ENCODE measurements at regions not wholly inside any gene's neighbourhood (a gene's known extent, or its start where the extent isn't known, plus 50 kb on each side); places are given as distances from the start of the nearest gene placed in this dataset.

GRCh38 chr18:67068608-67069007 lies 447.9 kb downstream of the DSEL start:
- intact Hi-C loops (cut with micrococcal nuclease) = no loop called here
- H3K4me3 Mint-ChIP-seq = no peak overlapping the region
- H3K36me3 Mint-ChIP-seq (ENCODE audit: low read depth) = no peaks in the 10 kb centered on the region

GRCh38 chr18:67047334-67047733 lies 443.4 kb upstream of the CDH19 start:
- peaks cover 3% of the 10 kb centered on the region for H3K9me3 Mint-ChIP-seq
- no peak for DNase-seq (ENCODE audit: low spot score)
- H3K4me3 Mint-ChIP-seq = no peak overlapping the region
- intact Hi-C loops (cut with micrococcal nuclease) = no loop called here
- H3K27me3 Mint-ChIP-seq (ENCODE audit: insufficient read depth) = no peaks in the 10 kb centered on the region
- no peaks in the 10 kb centered on the region for H3K4me1 Mint-ChIP-seq (ENCODE audit: low read depth)
- no peaks in the 10 kb centered on the region for H3K36me3 Mint-ChIP-seq (ENCODE audit: low read depth)
- H3K27ac Mint-ChIP-seq = no peak overlapping the region

More at GRCh38 chr18:67068608-67069007, 447.9 kb downstream of the DSEL start:
- Mint-ChIP-seq H3K27me3 (ENCODE audit: insufficient read depth) (no peaks in the 10 kb centered on the region), H3K9me3 (no peaks in the 10 kb centered on the region), H3K4me1 (ENCODE audit: low read depth) (no peaks in the 10 kb centered on the region), H3K27ac (no peak overlapping the region)
- DNase-seq (ENCODE audit: low spot score) = no peak

- Mint-ChIP-seq H3K4me3 (no peak overlapping the region), H3K27ac (no peak overlapping the region), H3K9me3 (peaks cover 3% of the 10 kb centered on the region), H3K4me1 (ENCODE audit: low read depth) (no peaks in the 10 kb centered on the region), H3K36me3 (ENCODE audit: low read depth) (no peaks in the 10 kb centered on the region), H3K27me3 (ENCODE audit: insufficient read depth) (no peaks in the 10 kb centered on the region)
- intact Hi-C loops (cut with micrococcal nuclease) = no loop called here
- no peak for DNase-seq (ENCODE audit: low spot score)
These were observed 439.4 kb upstream of the CDH19 start for GRCh38 chr18:67043276-67043675.

- no peak overlapping the region for H3K4me3 Mint-ChIP-seq
- H3K9me3 Mint-ChIP-seq = no peaks in the 10 kb centered on the region
- no peaks in the 10 kb centered on the region for H3K27me3 Mint-ChIP-seq (ENCODE audit: insufficient read depth)
- no peak for DNase-seq (ENCODE audit: low spot score)
- no peak overlapping the region for H3K27ac Mint-ChIP-seq
- intact Hi-C loops (cut with micrococcal nuclease) = no loop called here
- no peaks in the 10 kb centered on the region for H3K36me3 Mint-ChIP-seq (ENCODE audit: low read depth)
- no peaks in the 10 kb centered on the region for H3K4me1 Mint-ChIP-seq (ENCODE audit: low read depth)
These were observed 437.4 kb upstream of the CDH19 start for GRCh38 chr18:67041334-67041733.

GRCh38 chr18:67035026-67035425 lies 431.1 kb upstream of the CDH19 start:
- Mint-ChIP-seq H3K27ac (no peak overlapping the region), H3K27me3 (ENCODE audit: insufficient read depth) (no peaks in the 10 kb centered on the region), H3K4me1 (ENCODE audit: low read depth) (no peaks in the 10 kb centered on the region), H3K4me3 (no peak overlapping the region), H3K36me3 (ENCODE audit: low read depth) (no peaks in the 10 kb centered on the region), H3K9me3 (peaks cover 3% of the 10 kb centered on the region)
- DNase-seq (ENCODE audit: low spot score) = no peak
- intact Hi-C loops (cut with micrococcal nuclease) = no loop called here

GRCh38 chr18:67023059-67023458 lies 419.2 kb upstream of the CDH19 start:
- Mint-ChIP-seq H3K27ac (no peak overlapping the region), H3K4me1 (ENCODE audit: low read depth) (no peaks in the 10 kb centered on the region), H3K36me3 (ENCODE audit: low read depth) (no peaks in the 10 kb centered on the region), H3K9me3 (no peaks in the 10 kb centered on the region), H3K4me3 (no peak overlapping the region), H3K27me3 (ENCODE audit: insufficient read depth) (no peaks in the 10 kb centered on the region)
- DNase-seq (ENCODE audit: low spot score) = no peak
- intact Hi-C loops (cut with micrococcal nuclease) = no loop called here

GRCh38 chr18:67010919-67011318 lies 407.0 kb upstream of the CDH19 start:
- H3K9me3 Mint-ChIP-seq = no peaks in the 10 kb centered on the region
- intact Hi-C loops (cut with micrococcal nuclease) = no loop called here
- no peaks in the 10 kb centered on the region for H3K4me1 Mint-ChIP-seq (ENCODE audit: low read depth)
- no peak for DNase-seq (ENCODE audit: low spot score)
- no peak overlapping the region for H3K27ac Mint-ChIP-seq
- no peaks in the 10 kb centered on the region for H3K36me3 Mint-ChIP-seq (ENCODE audit: low read depth)
- no peak overlapping the region for H3K4me3 Mint-ChIP-seq
- H3K27me3 Mint-ChIP-seq (ENCODE audit: insufficient read depth) = no peaks in the 10 kb centered on the region

GRCh38 chr18:67007999-67008398 lies 404.1 kb upstream of the CDH19 start:
- no peaks in the 10 kb centered on the region for H3K27me3 Mint-ChIP-seq (ENCODE audit: insufficient read depth)
- H3K4me1 Mint-ChIP-seq (ENCODE audit: low read depth) = no peaks in the 10 kb centered on the region
- no peak overlapping the region for H3K27ac Mint-ChIP-seq
- H3K9me3 Mint-ChIP-seq = no peaks in the 10 kb centered on the region
- intact Hi-C loops (cut with micrococcal nuclease) = no loop called here
- no peaks in the 10 kb centered on the region for H3K36me3 Mint-ChIP-seq (ENCODE audit: low read depth)
- no peak overlapping the region for H3K4me3 Mint-ChIP-seq
- DNase-seq (ENCODE audit: low spot score) = no peak

GRCh38 chr18:67007085-67007484 lies 403.2 kb upstream of the CDH19 start:
- no peaks in the 10 kb centered on the region for H3K4me1 Mint-ChIP-seq (ENCODE audit: low read depth)
- H3K27ac Mint-ChIP-seq = no peak overlapping the region
- no peaks in the 10 kb centered on the region for H3K36me3 Mint-ChIP-seq (ENCODE audit: low read depth)
- intact Hi-C loops (cut with micrococcal nuclease) = no loop called here
- no peak for DNase-seq (ENCODE audit: low spot score)
- no peak overlapping the region for H3K4me3 Mint-ChIP-seq
- no peaks in the 10 kb centered on the region for H3K27me3 Mint-ChIP-seq (ENCODE audit: insufficient read depth)
- no peaks in the 10 kb centered on the region for H3K9me3 Mint-ChIP-seq

GRCh38 chr18:67001052-67001451 lies 397.2 kb upstream of the CDH19 start:
- no peaks in the 10 kb centered on the region for H3K36me3 Mint-ChIP-seq (ENCODE audit: low read depth)
- no peaks in the 10 kb centered on the region for H3K9me3 Mint-ChIP-seq
- H3K27ac Mint-ChIP-seq = no peak overlapping the region
- no peak overlapping the region for H3K4me3 Mint-ChIP-seq
- H3K4me1 Mint-ChIP-seq (ENCODE audit: low read depth) = no peaks in the 10 kb centered on the region
- intact Hi-C loops (cut with micrococcal nuclease) = no loop called here
- H3K27me3 Mint-ChIP-seq (ENCODE audit: insufficient read depth) = no peaks in the 10 kb centered on the region
- no peak for DNase-seq (ENCODE audit: low spot score)

- intact Hi-C loops (cut with micrococcal nuclease) = no loop called here
- Mint-ChIP-seq H3K4me1 (ENCODE audit: low read depth) (no peaks in the 10 kb centered on the region), H3K27ac (no peak overlapping the region), H3K36me3 (ENCODE audit: low read depth) (no peaks in the 10 kb centered on the region), H3K27me3 (ENCODE audit: insufficient read depth) (no peaks in the 10 kb centered on the region), H3K9me3 (peaks cover 7% of the 10 kb centered on the region), H3K4me3 (no peak overlapping the region)
- DNase-seq (ENCODE audit: low spot score) = no peak
These were observed 395.1 kb upstream of the CDH19 start for GRCh38 chr18:66999003-66999402.

- H3K9me3 Mint-ChIP-seq = peaks cover 7% of the 10 kb centered on the region
- no peak overlapping the region for H3K27ac Mint-ChIP-seq
- no peak overlapping the region for H3K4me3 Mint-ChIP-seq
These were observed 391.4 kb upstream of the CDH19 start for GRCh38 chr18:66995270-66995669.

GRCh38 chr18:66994790-66995189 lies 390.9 kb upstream of the CDH19 start:
- intact Hi-C loops (cut with micrococcal nuclease) = no loop called here

More at GRCh38 chr18:66995270-66995669, 391.4 kb upstream of the CDH19 start:
- Mint-ChIP-seq H3K36me3 (ENCODE audit: low read depth) (no peaks in the 10 kb centered on the region), H3K27me3 (ENCODE audit: insufficient read depth) (no peaks in the 10 kb centered on the region), H3K4me1 (ENCODE audit: low read depth) (no peaks in the 10 kb centered on the region)
- intact Hi-C loops (cut with micrococcal nuclease) = no loop called here
- DNase-seq (ENCODE audit: low spot score) = no peak

GRCh38 chr18:66993492-66993891 lies 389.6 kb upstream of the CDH19 start:
- Mint-ChIP-seq H3K36me3 (ENCODE audit: low read depth) (no peaks in the 10 kb centered on the region), H3K27ac (no peak overlapping the region), H3K27me3 (ENCODE audit: insufficient read depth) (no peaks in the 10 kb centered on the region), H3K4me3 (no peak overlapping the region), H3K9me3 (peaks cover 7% of the 10 kb centered on the region), H3K4me1 (ENCODE audit: low read depth) (no peaks in the 10 kb centered on the region)
- DNase-seq (ENCODE audit: low spot score) = no peak
- intact Hi-C loops (cut with micrococcal nuclease) = no loop called here

More at GRCh38 chr18:66994790-66995189, 390.9 kb upstream of the CDH19 start:
- H3K27me3 Mint-ChIP-seq (ENCODE audit: insufficient read depth) = no peaks in the 10 kb centered on the region
- H3K4me3 Mint-ChIP-seq = no peak overlapping the region
- H3K36me3 Mint-ChIP-seq (ENCODE audit: low read depth) = no peaks in the 10 kb centered on the region
- no peak for DNase-seq (ENCODE audit: low spot score)
- H3K9me3 Mint-ChIP-seq = peaks cover 7% of the 10 kb centered on the region
- H3K4me1 Mint-ChIP-seq (ENCODE audit: low read depth) = no peaks in the 10 kb centered on the region
- no peak overlapping the region for H3K27ac Mint-ChIP-seq

Measured in activated T-helper 1 cell treated with anti-CD3 and anti-CD28 coated beads, Interleukin-12 subunit alpha, Interleukin-12 subunit beta, Interleukin-2, Interleukin-4 antibody, amounts not matched to agents 30 ng/mL and 10 ng/mL and 1 ng/mL, durations not matched to agents 14 hours and 24 hours and 36 hours (primary cell).